Loucy (cell line): ENCODE measurements at regions not wholly inside any gene's neighbourhood (a gene's known extent, or its start where the extent isn't known, plus 50 kb on each side); places are given as distances from the start of the nearest gene placed in this dataset.

Experiments used
- H2AFZ ChIP-seq: fragments of 200-600 bp; sonication (generic); 2 replicates; pipeline ENCODE4 v1.6.0; 2016; ENCODE audit warnings: antibody characterized with exemption, mild to moderate bottlenecking, low read length, moderate library complexity
- H3F3A ChIP-seq: fragments of 200-600 bp; 2 replicates; pipeline ENCODE4 v1.6.0; 2016; ENCODE audit warnings: antibody characterized with exemption, low read depth, mild to moderate bottlenecking
- H3K27me3 ChIP-seq: fragments of 200-600 bp; sonication (generic); 2 replicates; pipeline ENCODE4 v1.6.1; 2014; ENCODE audit warnings: low read length, mild to moderate bottlenecking; ENCODE audit not compliant: insufficient read depth, poor library complexity, severe bottlenecking
- H3K36me3 ChIP-seq: fragments of 200-600 bp; sonication (generic); 2 replicates; pipeline ENCODE4 v1.6.1; 2016; ENCODE audit warnings: low read length; ENCODE audit not compliant: insufficient read depth
- H3K4me1 ChIP-seq: fragments of 200-600 bp; sonication (generic); 2 replicates; pipeline ENCODE4 v1.5.1; 2014; ENCODE audit warnings: low read length, mild to moderate bottlenecking; ENCODE audit not compliant: insufficient read depth, poor library complexity, severe bottlenecking
- H3K4me2 ChIP-seq: fragments of 200-600 bp; sonication (generic); 2 replicates; pipeline ENCODE4 v1.6.0; 2014; ENCODE audit warnings: antibody characterized with exemption, low read length, low read depth, mild to moderate bottlenecking; ENCODE audit not compliant: poor library complexity, severe bottlenecking
- H3K4me3 ChIP-seq: fragments of 200-600 bp; sonication (generic); 2 replicates; pipeline ENCODE4 v1.5.1; 2014; ENCODE audit warnings: low read length, mild to moderate bottlenecking, mixed read lengths; ENCODE audit not compliant: poor library complexity, severe bottlenecking
- H3K79me2 ChIP-seq: fragments of 200-600 bp; sonication (generic); 2 replicates; pipeline ENCODE4 v1.6.1; 2014; ENCODE audit warnings: low read length; ENCODE audit not compliant: insufficient read depth
- H3K9ac ChIP-seq: fragments of 200-600 bp; sonication (generic); 2 replicates; pipeline ENCODE4 v1.6.0; 2014; ENCODE audit warnings: mild to moderate bottlenecking, low read depth, low read length, moderate library complexity; ENCODE audit not compliant: poor library complexity, severe bottlenecking
- H3K9me2 ChIP-seq: fragments of 200-600 bp; sonication (generic); replicated peaks from 2 replicates; pipeline ENCODE4 v1.6.1; 2016; ENCODE audit warnings: low read depth, low read length, mixed read lengths
- H3K9me3 ChIP-seq: fragments of 200-600 bp; sonication (generic); 2 replicates; pipeline ENCODE4 v1.6.1; 2014; ENCODE audit warnings: mild to moderate bottlenecking, antibody characterized with exemption, low read length, low read depth; ENCODE audit not compliant: insufficient read depth
- H4K20me1 ChIP-seq: fragments of 200-600 bp; sonication (generic); 2 replicates; pipeline ENCODE4 v1.6.0; 2014; ENCODE audit warnings: antibody characterized with exemption, low read length, mild to moderate bottlenecking; ENCODE audit not compliant: insufficient read depth, poor library complexity, severe bottlenecking
- EZH2phosphoT487 ChIP-seq: fragments of 200-600 bp; IDR thresholded peaks from 2 replicates; pipeline ENCODE4 v1.6.1; 2018; ENCODE audit warnings: antibody characterized with exemption, mild to moderate bottlenecking, moderate library complexity, borderline replicate concordance
- TF ChIP-seq, protein P1 (sequence below): fragments of 200-600 bp; sonication (generic); conservative IDR thresholded peaks from 2 replicates; pipeline ENCODE4 v1.5.1; 2014; ENCODE audit warnings: mild to moderate bottlenecking, antibody characterized with exemption, low read length

DNA sequence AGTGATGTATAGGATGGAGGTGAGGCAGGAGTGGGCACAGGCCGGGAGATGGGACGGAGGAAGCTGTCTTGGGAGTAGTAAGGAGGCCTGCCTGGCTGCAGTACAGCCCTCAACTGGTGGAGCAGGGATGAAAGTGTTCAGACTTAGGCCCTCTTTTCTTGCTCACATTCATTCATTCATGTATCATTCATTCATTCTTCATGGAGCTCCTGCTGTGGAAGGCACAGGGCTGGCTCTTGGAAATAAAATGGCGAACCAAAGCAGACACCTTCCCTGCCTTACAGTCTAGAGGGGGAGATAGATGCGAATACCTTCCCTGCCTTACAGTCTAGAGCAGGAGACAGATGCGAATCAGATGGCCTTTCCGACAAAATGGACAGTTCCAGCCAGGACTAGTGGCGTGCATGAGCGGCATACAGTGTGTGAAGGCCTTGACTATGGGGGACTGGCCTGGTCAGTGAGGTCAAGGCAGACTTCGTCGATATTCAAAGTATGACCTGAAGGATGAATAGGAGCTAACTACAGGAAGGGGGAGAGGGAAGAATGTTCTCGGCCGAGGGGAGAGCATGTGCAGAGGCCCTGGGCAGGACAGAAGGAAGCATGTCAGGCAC lies 143.2 kb upstream of the TLE3 start:
- Histone ChIP-seq H3K4me3 (no peak overlapping the region), H3K36me3 (no peaks in the 10 kb centered on the region), H3K9ac (no peak overlapping the region), H3F3A (0 out of 2 replicates have a peak, but pooled peaks cover 4% of the 10 kb centered on the region), H3K27me3 (no peaks in the 10 kb centered on the region), H3K9me3 (no peaks in the 10 kb centered on the region), H3K4me2 (no peak overlapping the region), H3K4me1 (peaks cover 48% of the 10 kb centered on the region), H4K20me1 (no peaks in the 10 kb centered on the region), H2AFZ (no peak overlapping the region), H3K79me2 (no peaks in the 10 kb centered on the region), H3K9me2 (no peaks in the 10 kb centered on the region)
- TF ChIP-seq, protein P1, sequence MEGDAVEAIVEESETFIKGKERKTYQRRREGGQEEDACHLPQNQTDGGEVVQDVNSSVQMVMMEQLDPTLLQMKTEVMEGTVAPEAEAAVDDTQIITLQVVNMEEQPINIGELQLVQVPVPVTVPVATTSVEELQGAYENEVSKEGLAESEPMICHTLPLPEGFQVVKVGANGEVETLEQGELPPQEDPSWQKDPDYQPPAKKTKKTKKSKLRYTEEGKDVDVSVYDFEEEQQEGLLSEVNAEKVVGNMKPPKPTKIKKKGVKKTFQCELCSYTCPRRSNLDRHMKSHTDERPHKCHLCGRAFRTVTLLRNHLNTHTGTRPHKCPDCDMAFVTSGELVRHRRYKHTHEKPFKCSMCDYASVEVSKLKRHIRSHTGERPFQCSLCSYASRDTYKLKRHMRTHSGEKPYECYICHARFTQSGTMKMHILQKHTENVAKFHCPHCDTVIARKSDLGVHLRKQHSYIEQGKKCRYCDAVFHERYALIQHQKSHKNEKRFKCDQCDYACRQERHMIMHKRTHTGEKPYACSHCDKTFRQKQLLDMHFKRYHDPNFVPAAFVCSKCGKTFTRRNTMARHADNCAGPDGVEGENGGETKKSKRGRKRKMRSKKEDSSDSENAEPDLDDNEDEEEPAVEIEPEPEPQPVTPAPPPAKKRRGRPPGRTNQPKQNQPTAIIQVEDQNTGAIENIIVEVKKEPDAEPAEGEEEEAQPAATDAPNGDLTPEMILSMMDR = no peak
- TF ChIP-seq EZH2phosphoT487 = no peak

- peaks cover 40% of the 10 kb centered on the region for H3K4me1 ChIP-seq
- TF ChIP-seq, protein P1 = no peak
- TF ChIP-seq EZH2phosphoT487 = no peak
Measured at GRCh38 chr15:70240082-70240481, 142.4 kb upstream of the TLE3 start.

DNA sequence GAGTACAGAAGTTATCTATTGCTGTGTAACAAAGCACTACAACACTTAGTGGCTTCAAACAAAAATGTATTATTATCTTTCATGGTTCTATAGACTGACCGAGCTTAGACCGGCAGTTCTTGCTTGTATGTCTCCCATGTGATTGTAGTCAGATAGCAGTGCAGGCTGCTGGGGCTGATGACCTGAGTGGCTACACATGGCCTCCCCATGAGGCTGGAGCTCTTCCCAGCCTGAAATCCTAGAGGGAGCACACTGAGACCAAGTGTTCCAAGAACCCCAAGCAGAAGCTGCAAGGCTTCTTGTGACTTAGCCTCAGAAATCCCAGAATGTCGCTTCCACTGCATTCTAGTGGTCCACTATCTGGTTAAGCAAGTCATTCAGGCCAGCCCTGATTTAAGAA lies 141.2 kb upstream of the TLE3 start:
- Histone ChIP-seq H3K9me3 (no peaks in the 10 kb centered on the region), H4K20me1 (no peaks in the 10 kb centered on the region), H3F3A (no peaks in the 10 kb centered on the region), H3K9me2 (no peaks in the 10 kb centered on the region), H3K27me3 (no peaks in the 10 kb centered on the region), H2AFZ (no peak overlapping the region), H3K4me3 (no peak overlapping the region), H3K79me2 (no peaks in the 10 kb centered on the region), H3K36me3 (no peaks in the 10 kb centered on the region), H3K4me2 (no peak overlapping the region), H3K4me1 (peaks cover 38% of the 10 kb centered on the region), H3K9ac (no peak overlapping the region)
- TF ChIP-seq, protein P1 = no peak
- TF ChIP-seq EZH2phosphoT487 = no peak

More at GRCh38 chr15:70240082-70240481, 142.4 kb upstream of the TLE3 start:
- Histone ChIP-seq H3K9me3 (no peaks in the 10 kb centered on the region), H3K27me3 (no peaks in the 10 kb centered on the region), H3F3A (no peaks in the 10 kb centered on the region), H2AFZ (no peak overlapping the region), H3K36me3 (no peaks in the 10 kb centered on the region), H4K20me1 (no peaks in the 10 kb centered on the region), H3K9ac (no peak overlapping the region), H3K4me3 (no peak overlapping the region), H3K9me2 (no peaks in the 10 kb centered on the region), H3K4me2 (no peak overlapping the region), H3K79me2 (no peaks in the 10 kb centered on the region)
